ENCODE measurements at regions not wholly inside any gene's neighbourhood (a gene's known extent, or its start where the extent isn't known, plus 50 kb on each side); places are given as distances from the start of the nearest gene placed in this dataset.

GRCh38 chr6:43891072-43891870, 121.3 kb downstream of the VEGFA start:
- 57% methylated on average over 21 of the region's 25 CpGs for WGBS
- H3K27me3 ChIP-seq: peaks cover 22% of the 10 kb centered on the region

DNA sequence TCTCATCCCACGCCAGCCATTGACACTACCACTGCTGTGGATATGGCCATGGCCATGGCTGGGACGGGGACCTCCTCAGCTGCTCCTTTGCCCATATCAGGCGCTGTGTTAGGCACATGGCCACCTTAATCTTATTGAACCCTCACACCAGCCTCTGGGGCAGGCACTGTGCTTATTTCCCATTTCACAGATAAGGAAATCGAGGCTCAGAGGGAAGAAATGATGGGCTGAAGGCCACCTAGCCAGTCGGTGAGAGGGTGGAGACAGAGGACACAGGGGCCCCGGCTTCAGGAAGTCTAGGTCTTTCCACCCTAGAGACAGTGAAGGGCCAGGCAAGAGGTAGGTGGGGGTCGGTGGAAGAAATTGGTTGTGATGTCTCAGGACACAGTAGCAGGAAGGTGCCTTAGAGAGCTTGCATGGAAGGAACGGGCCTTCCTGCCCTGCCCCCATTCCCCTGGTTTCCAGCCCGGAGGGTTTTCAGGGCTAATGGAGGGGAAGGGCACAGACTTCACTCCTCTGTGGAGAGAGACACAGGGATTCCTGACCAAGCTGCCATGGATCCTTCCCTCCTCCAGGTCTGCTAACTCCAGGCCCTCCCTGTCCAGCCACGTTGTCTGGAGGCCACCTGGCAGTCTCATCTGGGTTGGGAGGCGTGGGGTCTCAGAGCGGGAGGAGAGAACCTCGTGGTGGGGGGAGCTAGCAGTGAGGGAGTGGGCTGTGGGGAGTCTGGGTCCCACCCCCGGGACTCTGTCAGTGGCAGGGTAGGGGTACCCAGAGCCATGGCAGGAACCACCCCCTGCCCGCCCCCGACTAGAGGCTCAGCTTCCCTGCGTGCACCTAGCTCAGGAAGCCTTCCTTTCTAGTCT, 120.4 kb downstream of the VEGFA start:
- H3K9me3 ChIP-seq: no peaks in the 10 kb centered on the region
- DNase-seq (ENCODE audit: low spot score in 2 of 2): no peak
- 78% methylated on average over 17 of the region's 17 CpGs for WGBS
- no peak overlapping the region for H3K27ac ChIP-seq
- H3K4me1 ChIP-seq: no peaks in the 10 kb centered on the region
- no peak for TF ChIP-seq CTCF (IDR thresholded peaks at IDR 0.05)
- no peak for TF ChIP-seq POLR2AphosphoS5 (IDR thresholded peaks at IDR 0.05)
- no peak for TF ChIP-seq POLR2A (IDR thresholded peaks at IDR 0.05)
- no peak for TF ChIP-seq EP300 (IDR thresholded peaks at IDR 0.05)
- H3K36me3 ChIP-seq: no peaks in the 10 kb centered on the region
- peaks cover 22% of the 10 kb centered on the region for H3K27me3 ChIP-seq
- no peak overlapping the region for H3K4me3 ChIP-seq

More at GRCh38 chr6:43891072-43891870, 121.3 kb downstream of the VEGFA start:
- no peak for TF ChIP-seq CTCF (IDR thresholded peaks at IDR 0.05)
- TF ChIP-seq POLR2A (IDR thresholded peaks at IDR 0.05): no peak
- no peak for TF ChIP-seq POLR2AphosphoS5 (IDR thresholded peaks at IDR 0.05)
- TF ChIP-seq EP300 (IDR thresholded peaks at IDR 0.05): no peak
- no peak overlapping the region for H3K4me3 ChIP-seq
- H3K9me3 ChIP-seq: no peaks in the 10 kb centered on the region
- no peak for DNase-seq (ENCODE audit: low spot score in 2 of 2)
- no peaks in the 10 kb centered on the region for H3K4me1 ChIP-seq
- H3K27ac ChIP-seq: no peak overlapping the region
- no peaks in the 10 kb centered on the region for H3K36me3 ChIP-seq

- TF ChIP-seq CTCF (IDR thresholded peaks at IDR 0.05) (no peak), POLR2AphosphoS5 (IDR thresholded peaks at IDR 0.05) (no peak), EP300 (IDR thresholded peaks at IDR 0.05) (no peak), POLR2A (IDR thresholded peaks at IDR 0.05) (no peak)
- no peak for DNase-seq (ENCODE audit: low spot score in 2 of 2)
- no peak overlapping the region for H3K4me3 ChIP-seq
- WGBS: 69% methylated on average over 11 of the region's 17 CpGs
- H3K27ac ChIP-seq: no peak overlapping the region
- no peaks in the 10 kb centered on the region for H3K9me3 ChIP-seq
- peaks cover 22% of the 10 kb centered on the region for H3K27me3 ChIP-seq
- no peaks in the 10 kb centered on the region for H3K36me3 ChIP-seq
- H3K4me1 ChIP-seq: peaks cover 10% of the 10 kb centered on the region
Measured at GRCh38 chr6:43887906-43888683, 118.1 kb downstream of the VEGFA start.

- DNase-seq (ENCODE audit: low spot score in 2 of 2): no peak
- Histone ChIP-seq H3K4me3 (no peak overlapping the region), H3K36me3 (no peaks in the 10 kb centered on the region), H3K9me3 (no peaks in the 10 kb centered on the region), H3K27ac (no peak overlapping the region), H3K4me1 (peaks cover 10% of the 10 kb centered on the region), H3K27me3 (peaks cover 22% of the 10 kb centered on the region)
- WGBS: 72% methylated on average over 10 of the region's 12 CpGs
- TF ChIP-seq POLR2A (IDR thresholded peaks at IDR 0.05): no peak
- no peak for TF ChIP-seq EP300 (IDR thresholded peaks at IDR 0.05)
- no peak for TF ChIP-seq CTCF (IDR thresholded peaks at IDR 0.05)
- TF ChIP-seq POLR2AphosphoS5 (IDR thresholded peaks at IDR 0.05): no peak
Measured at GRCh38 chr6:43887340-43887858, 117.4 kb downstream of the VEGFA start.
